KMS-11 (cell line): ENCODE measurements at regions not wholly inside any gene's neighbourhood (a gene's known extent, or its start where the extent isn't known, plus 50 kb on each side); places are given as distances from the start of the nearest gene placed in this dataset.

Experiments used
- H2AFZ ChIP-seq: fragments of 200-600 bp; sonication (generic); 2 replicates; pipeline ENCODE4 v1.6.1; 2016; ENCODE audit warnings: antibody characterized with exemption, mixed run types, low read depth
- H3K27ac ChIP-seq: fragments of 200-600 bp; sonication (generic); 2 replicates; pipeline ENCODE4 v1.6.1; 2016; ENCODE audit warnings: mild to moderate bottlenecking, mixed run types
- H3K27me3 ChIP-seq: fragments of 200-600 bp; sonication (generic); 2 replicates; pipeline ENCODE4 v1.6.1; 2017; ENCODE audit warnings: mild to moderate bottlenecking, low read depth, mixed run types, moderate library complexity; ENCODE audit not compliant: insufficient read depth
- H3K36me3 ChIP-seq: fragments of 200-600 bp; sonication (generic); 2 replicates; pipeline ENCODE4 v1.6.1; 2017; ENCODE audit warnings: mild to moderate bottlenecking, mixed run types; ENCODE audit not compliant: insufficient read depth
- H3K4me1 ChIP-seq: fragments of 200-600 bp; sonication (generic); 2 replicates; pipeline ENCODE4 v1.6.1; 2016; ENCODE audit warnings: mild to moderate bottlenecking, low read depth, mixed run types; ENCODE audit not compliant: poor library complexity, severe bottlenecking
- H3K4me2 ChIP-seq: fragments of 200-600 bp; sonication (generic); 2 replicates; pipeline ENCODE4 v1.7.0; 2016; ENCODE audit warnings: mild to moderate bottlenecking, mixed run types
- H3K4me3 ChIP-seq: fragments of 200-600 bp; sonication (generic); IDR thresholded peaks from 2 replicates; pipeline ENCODE4 v1.6.1; 2017; ENCODE audit warnings: low read depth, low read length, mixed read lengths; ENCODE audit not compliant: insufficient read depth
- H3K79me2 ChIP-seq: fragments of 200-600 bp; sonication (generic); 2 replicates; pipeline ENCODE4 v1.6.1; 2016; ENCODE audit warnings: low read depth, mixed run types; ENCODE audit not compliant: insufficient read depth
- H3K9ac ChIP-seq: fragments of 200-600 bp; sonication (generic); 2 replicates; pipeline ENCODE4 v1.6.1; 2016; ENCODE audit warnings: mild to moderate bottlenecking, mixed run types
- H4K20me1 ChIP-seq: fragments of 200-600 bp; sonication (generic); 2 replicates; pipeline ENCODE4 v1.6.1; 2016; ENCODE audit warnings: mild to moderate bottlenecking, mixed run types; ENCODE audit not compliant: insufficient read depth
- TF ChIP-seq, protein P1 (sequence below): fragments of 200-600 bp; sonication (generic); conservative IDR thresholded peaks from 2 replicates; pipeline ENCODE4 v1.6.1; 2017; ENCODE audit warnings: low read depth, mild to moderate bottlenecking, antibody characterized with exemption, low read length, moderate library complexity, mixed read lengths

DNA sequence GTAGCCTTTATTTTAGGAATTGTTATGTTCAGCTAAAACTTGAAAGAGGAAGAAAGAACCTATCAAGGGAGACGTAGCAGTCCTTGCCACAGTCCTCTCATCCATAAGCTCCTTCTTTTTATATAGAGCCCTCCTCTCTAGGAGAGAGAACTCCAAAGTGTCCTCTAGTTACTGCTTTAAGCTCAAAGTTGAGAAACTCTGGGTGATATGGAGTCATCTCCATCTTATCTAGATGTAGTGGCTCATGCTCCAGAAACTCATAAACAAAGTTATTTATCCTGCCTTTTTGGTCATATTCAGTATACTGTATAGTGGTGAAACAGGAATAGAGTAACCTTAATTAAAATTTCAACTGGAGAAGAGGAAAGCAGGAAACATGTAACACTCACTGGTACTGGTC lies 90.4 kb upstream of the ATF7IP start:
- TF ChIP-seq, protein P1, sequence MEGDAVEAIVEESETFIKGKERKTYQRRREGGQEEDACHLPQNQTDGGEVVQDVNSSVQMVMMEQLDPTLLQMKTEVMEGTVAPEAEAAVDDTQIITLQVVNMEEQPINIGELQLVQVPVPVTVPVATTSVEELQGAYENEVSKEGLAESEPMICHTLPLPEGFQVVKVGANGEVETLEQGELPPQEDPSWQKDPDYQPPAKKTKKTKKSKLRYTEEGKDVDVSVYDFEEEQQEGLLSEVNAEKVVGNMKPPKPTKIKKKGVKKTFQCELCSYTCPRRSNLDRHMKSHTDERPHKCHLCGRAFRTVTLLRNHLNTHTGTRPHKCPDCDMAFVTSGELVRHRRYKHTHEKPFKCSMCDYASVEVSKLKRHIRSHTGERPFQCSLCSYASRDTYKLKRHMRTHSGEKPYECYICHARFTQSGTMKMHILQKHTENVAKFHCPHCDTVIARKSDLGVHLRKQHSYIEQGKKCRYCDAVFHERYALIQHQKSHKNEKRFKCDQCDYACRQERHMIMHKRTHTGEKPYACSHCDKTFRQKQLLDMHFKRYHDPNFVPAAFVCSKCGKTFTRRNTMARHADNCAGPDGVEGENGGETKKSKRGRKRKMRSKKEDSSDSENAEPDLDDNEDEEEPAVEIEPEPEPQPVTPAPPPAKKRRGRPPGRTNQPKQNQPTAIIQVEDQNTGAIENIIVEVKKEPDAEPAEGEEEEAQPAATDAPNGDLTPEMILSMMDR: no peak
- Histone ChIP-seq H3K4me3 (no peak overlapping the region), H3K9ac (no peak overlapping the region), H3K4me2 (no peak overlapping the region), H3K79me2 (no peaks in the 10 kb centered on the region), H4K20me1 (no peaks in the 10 kb centered on the region), H3K27me3 (no peaks in the 10 kb centered on the region), H2AFZ (no peak overlapping the region), H3K36me3 (no peaks in the 10 kb centered on the region), H3K4me1 (no peaks in the 10 kb centered on the region), H3K27ac (no peak overlapping the region)

- no peaks in the 10 kb centered on the region for H3K27me3 ChIP-seq
- no peak overlapping the region for H2AFZ ChIP-seq
- H3K27ac ChIP-seq: no peak overlapping the region
- no peak overlapping the region for H3K9ac ChIP-seq
- H3K4me3 ChIP-seq: no peak overlapping the region
- H3K4me1 ChIP-seq: no peaks in the 10 kb centered on the region
- no peaks in the 10 kb centered on the region for H3K79me2 ChIP-seq
- H4K20me1 ChIP-seq: no peaks in the 10 kb centered on the region
- H3K36me3 ChIP-seq: no peaks in the 10 kb centered on the region
- no peak overlapping the region for H3K4me2 ChIP-seq
- TF ChIP-seq, protein P1: no peak
These were observed 89.6 kb upstream of the ATF7IP start for GRCh38 chr12:14275886-14276285.

- no peak overlapping the region for H2AFZ ChIP-seq
- H3K4me1 ChIP-seq: no peaks in the 10 kb centered on the region
- H3K4me3 ChIP-seq: no peak overlapping the region
- no peaks in the 10 kb centered on the region for H3K27me3 ChIP-seq
- no peaks in the 10 kb centered on the region for H3K79me2 ChIP-seq
- TF ChIP-seq, protein P1: no peak
- no peak overlapping the region for H3K27ac ChIP-seq
- H3K36me3 ChIP-seq: no peaks in the 10 kb centered on the region
- no peak overlapping the region for H3K4me2 ChIP-seq
- no peaks in the 10 kb centered on the region for H4K20me1 ChIP-seq
- no peak overlapping the region for H3K9ac ChIP-seq
These were observed 87.1 kb upstream of the ATF7IP start for GRCh38 chr12:14278294-14278953.

GRCh38 chr12:14279845-14280244 lies 85.6 kb upstream of the ATF7IP start:
- Histone ChIP-seq H3K27me3 (no peaks in the 10 kb centered on the region), H3K4me2 (no peak overlapping the region), H3K9ac (no peak overlapping the region), H3K79me2 (no peaks in the 10 kb centered on the region), H4K20me1 (no peaks in the 10 kb centered on the region), H3K4me3 (no peak overlapping the region), H3K4me1 (no peaks in the 10 kb centered on the region), H3K36me3 (no peaks in the 10 kb centered on the region), H3K27ac (no peak overlapping the region), H2AFZ (no peak overlapping the region)
- TF ChIP-seq, protein P1: no peak
